Endothelial cell of umbilical vein (primary cell): ENCODE measurements at regions not wholly inside any gene's neighbourhood (a gene's known extent, or its start where the extent isn't known, plus 50 kb on each side); places are given as distances from the start of the nearest gene placed in this dataset.

Experiments
- BruUV-seq: library from RNA; stranded (reverse); fragments of 400-500 nt; replicated peaks from 2 replicates; lab custom pipeline; 2021; lab: Mats Ljungman, UMichigan
- CTCF ChIA-PET: fragments of 300-600, 350-600 bp; sonication (Branson Sonifier 250); formaldehyde crosslinking; loops from one replicate; lab custom pipeline; 2021; ENCODE audit warnings: antibody characterized with exemption, inconsistent platforms; lab: Charles Lee
- POLR2A ChIA-PET: fragments of 300-600, 350-600 bp; sonication (Branson Sonifier 250); formaldehyde crosslinking; loops from one replicate; lab custom pipeline; 2021; ENCODE audit warnings: antibody characterized with exemption, inconsistent platforms; lab: Charles Lee
- DNase-seq: peaks from one replicate; pipeline ENCODE4 v3.0.0-alpha.2; 2011; ENCODE audit warnings: low read depth, low spot score
- FAIRE-seq: peaks from 2 replicates; lab custom pipeline; 2011; peaks lifted over from hg19 to GRCh38; lab: Jason Lieb, UNC
- H2AFZ ChIP-seq: 2 replicates; pipeline ENCODE4 v1.6.0; 2012; ENCODE audit warnings: low read depth, low read length, control low read depth, inconsistent platforms
- H3K27ac ChIP-seq: 2 replicates; pipeline ENCODE4 v1.5.1; 2011; ENCODE audit warnings: low read depth, mild to moderate bottlenecking, control low read depth, low read length, moderate library complexity; ENCODE audit not compliant: insufficient read depth
- H3K27me3 ChIP-seq, 2 experiments: 2 replicates each; pipeline versions ENCODE4 v1.6.0 to v1.6.1; 2011; ENCODE audit warnings: low read length in 2 of 2, mixed read lengths in 1 of 2; ENCODE audit not compliant: control insufficient read depth in 2 of 2, insufficient read depth in 2 of 2
- H3K36me3 ChIP-seq, 2 experiments: 2 replicates in 1 of 2; 3 replicates in 1 of 2; pipeline ENCODE4 v1.5.1; 2011; ENCODE audit warnings: low read length in 2 of 2, mild to moderate bottlenecking in 1 of 2, moderate library complexity in 1 of 2; ENCODE audit not compliant: control insufficient read depth in 2 of 2, insufficient read depth in 2 of 2; ENCODE audit errors: extremely low read depth in 1 of 2
- H3K4me1 ChIP-seq: 3 replicates; pipeline ENCODE4 v1.5.1; 2011; ENCODE audit warnings: mild to moderate bottlenecking, low read length; ENCODE audit not compliant: control insufficient read depth, insufficient read depth; ENCODE audit errors: extremely low read depth
- H3K4me2 ChIP-seq: 2 replicates; pipeline ENCODE4 v1.6.1; 2011; ENCODE audit warnings: low read length, control low read depth, mixed read lengths; ENCODE audit not compliant: insufficient read depth
- H3K4me3 ChIP-seq, 3 experiments: fragments of 200-600 bp in 1 of 3; sonication (generic), shearing (Covaris generic) in 1 of 3; replicated peaks in 1 of 3; 2 replicates each; pipeline ENCODE4 v1.5.1; 2011 to 2016; ENCODE audit warnings: control low read depth in 3 of 3, low read length in 3 of 3, mild to moderate bottlenecking in 2 of 3, inconsistent platforms in 1 of 3, low read depth in 1 of 3, moderate library complexity in 1 of 3; ENCODE audit not compliant: insufficient read depth in 1 of 3
- H3K79me2 ChIP-seq: 2 replicates; pipeline ENCODE4 v1.6.0; 2012; ENCODE audit warnings: low read length, inconsistent platforms; ENCODE audit not compliant: control insufficient read depth, insufficient read depth
- H3K9ac ChIP-seq: replicated peaks from 2 replicates; pipeline ENCODE3; 2011; ENCODE audit warnings: low read length, control low read depth; ENCODE audit not compliant: insufficient read depth; ENCODE audit errors: extremely low read depth
- H3K9me1 ChIP-seq: replicated peaks from 3 replicates; pipeline ENCODE4 v1.6.0; 2011; ENCODE audit warnings: mild to moderate bottlenecking, low read length; ENCODE audit not compliant: control insufficient read depth, insufficient read depth; ENCODE audit errors: extremely low read depth
- H3K9me3 ChIP-seq: replicated peaks from 2 replicates; pipeline ENCODE4 v1.5.1; 2012; ENCODE audit warnings: low read length, inconsistent platforms; ENCODE audit not compliant: control insufficient read depth, insufficient read depth
- H4K20me1 ChIP-seq: replicated peaks from 2 replicates; pipeline ENCODE3; 2011; ENCODE audit warnings: mild to moderate bottlenecking, low read length; ENCODE audit not compliant: control insufficient read depth, insufficient read depth; ENCODE audit errors: extremely low read depth
- EZH2 ChIP-seq: IDR thresholded peaks from 2 replicates; pipeline ENCODE4 v1.6.1; 2012; ENCODE audit warnings: borderline replicate concordance, low read depth, mild to moderate bottlenecking, moderate library complexity, low read length, inconsistent platforms; ENCODE audit not compliant: severe bottlenecking
- FOS ChIP-seq: IDR thresholded peaks from 2 replicates; pipeline ENCODE4 v1.6.1; 2011; ENCODE audit warnings: mild to moderate bottlenecking, low read length, moderate library complexity, borderline replicate concordance; ENCODE audit not compliant: insufficient read depth
- GATA2 ChIP-seq: IDR thresholded peaks from 2 replicates; pipeline ENCODE4 v1.7.0; 2011; ENCODE audit warnings: low read depth, mild to moderate bottlenecking, moderate library complexity, mixed read lengths, low read length; ENCODE audit not compliant: insufficient read length, insufficient read depth
- JUN ChIP-seq: IDR thresholded peaks from 2 replicates; pipeline ENCODE4 v1.6.1; 2011; ENCODE audit warnings: borderline replicate concordance, low read depth; ENCODE audit not compliant: insufficient read length, insufficient read depth
- MYC ChIP-seq: IDR thresholded peaks from one replicate; pipeline ENCODE4 v1.6.1; 2011; ENCODE audit warnings: mild to moderate bottlenecking, low read depth, low read length
- POLR2A ChIP-seq: IDR thresholded peaks from 2 replicates; pipeline ENCODE4 v1.6.1; 2012; ENCODE audit warnings: low read depth, mild to moderate bottlenecking, control low read depth, low read length
- POLR2AphosphoS5 ChIP-seq: IDR thresholded peaks from 2 replicates; pipeline ENCODE4 v1.6.1; 2012; ENCODE audit warnings: low read depth, mild to moderate bottlenecking, control low read depth, low read length, moderate library complexity; ENCODE audit not compliant: insufficient read depth
- dilution Hi-C: fragments of 300-500 bp; cut with MboI; formaldehyde crosslinking; loops from one replicate; pipeline ENCODE4 v1.15.0; 2019; ENCODE audit warnings: low sequenced_read_pairs; ENCODE audit not compliant: extremely low pct_ligation_motif_present
- intact Hi-C: fragments of 100-400 bp; cut with micrococcal nuclease; formaldehyde crosslinking; loops from one replicate; pipeline ENCODE4 v1.10.0; 2022
- TF ChIP-seq, protein P1 (sequence below), 2 donors: IDR thresholded peaks; 1 replicate in 1 of 2; 2 replicates in 1 of 2; pipeline ENCODE4 v1.5.1; 2011; ENCODE audit warnings: low read length in 2 of 2, mild to moderate bottlenecking in 2 of 2, moderate library complexity in 2 of 2, control low read depth in 1 of 2, inconsistent platforms in 1 of 2, low read depth in 1 of 2; ENCODE audit not compliant: insufficient read depth in 1 of 2; ENCODE audit errors: extremely low read depth in 1 of 2
- TF ChIP-seq, protein P2 (sequence below): IDR thresholded peaks from 2 replicates; pipeline ENCODE4 v1.6.1; 2011; ENCODE audit not compliant: insufficient read depth, insufficient read length

DNA sequence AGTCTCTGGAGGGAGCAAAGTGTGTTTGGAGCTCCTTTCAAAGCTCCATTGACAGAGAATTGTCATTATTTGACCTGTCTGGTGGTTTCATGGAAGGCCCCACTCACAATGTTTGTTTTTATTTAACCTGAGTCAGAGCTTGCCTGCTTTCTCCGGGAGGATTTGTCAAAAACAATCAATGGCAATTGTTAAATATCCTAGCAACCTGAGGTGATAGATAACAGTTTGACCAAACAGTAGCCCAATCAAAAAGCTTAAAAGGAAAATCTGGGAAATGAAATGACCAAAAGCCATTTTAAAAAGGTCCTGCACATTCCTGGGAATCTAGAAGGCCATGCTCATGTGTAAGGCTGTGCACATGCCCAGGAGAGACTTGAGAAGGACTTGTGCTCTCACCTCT, 177.2 kb upstream of the POC5 start:
- Histone ChIP-seq H3K9ac (no peak overlapping the region), H4K20me1 (no peaks in the 10 kb centered on the region), H3K79me2 (no peaks in the 10 kb centered on the region), H3K27me3 (no peaks in the 10 kb centered on the region), H3K9me1 (no peaks in the 10 kb centered on the region), H3K4me1 (no peaks in the 10 kb centered on the region), H3K4me3 (no peak overlapping the region), H3K36me3 (no peaks in the 10 kb centered on the region), H2AFZ (no peak overlapping the region), H3K4me2 (no peak overlapping the region), H3K27ac (no peak overlapping the region), H3K9me3 (no peaks in the 10 kb centered on the region)
- no TSS peak for BruUV-seq
- intact Hi-C loops (no loop called here), dilution Hi-C loops (no loop called here)
- FAIRE-seq (no peak), DNase-seq (no peak)
- CTCF ChIA-PET = no interaction called here
- POLR2A ChIA-PET = no interaction called here
- no peak for TF ChIP-seq EZH2
- no peak for TF ChIP-seq JUN
- TF ChIP-seq, protein P1, sequence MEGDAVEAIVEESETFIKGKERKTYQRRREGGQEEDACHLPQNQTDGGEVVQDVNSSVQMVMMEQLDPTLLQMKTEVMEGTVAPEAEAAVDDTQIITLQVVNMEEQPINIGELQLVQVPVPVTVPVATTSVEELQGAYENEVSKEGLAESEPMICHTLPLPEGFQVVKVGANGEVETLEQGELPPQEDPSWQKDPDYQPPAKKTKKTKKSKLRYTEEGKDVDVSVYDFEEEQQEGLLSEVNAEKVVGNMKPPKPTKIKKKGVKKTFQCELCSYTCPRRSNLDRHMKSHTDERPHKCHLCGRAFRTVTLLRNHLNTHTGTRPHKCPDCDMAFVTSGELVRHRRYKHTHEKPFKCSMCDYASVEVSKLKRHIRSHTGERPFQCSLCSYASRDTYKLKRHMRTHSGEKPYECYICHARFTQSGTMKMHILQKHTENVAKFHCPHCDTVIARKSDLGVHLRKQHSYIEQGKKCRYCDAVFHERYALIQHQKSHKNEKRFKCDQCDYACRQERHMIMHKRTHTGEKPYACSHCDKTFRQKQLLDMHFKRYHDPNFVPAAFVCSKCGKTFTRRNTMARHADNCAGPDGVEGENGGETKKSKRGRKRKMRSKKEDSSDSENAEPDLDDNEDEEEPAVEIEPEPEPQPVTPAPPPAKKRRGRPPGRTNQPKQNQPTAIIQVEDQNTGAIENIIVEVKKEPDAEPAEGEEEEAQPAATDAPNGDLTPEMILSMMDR (IDR thresholded peaks at IDR 0.05; ENCODE audit: extremely low read depth in 1 of 2, insufficient read depth in 1 of 2, low read depth in 1 of 2, low read length in 2 of 2) = no peak
- TF ChIP-seq FOS = no peak
- TF ChIP-seq, protein P2, sequence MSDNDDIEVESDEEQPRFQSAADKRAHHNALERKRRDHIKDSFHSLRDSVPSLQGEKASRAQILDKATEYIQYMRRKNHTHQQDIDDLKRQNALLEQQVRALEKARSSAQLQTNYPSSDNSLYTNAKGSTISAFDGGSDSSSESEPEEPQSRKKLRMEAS = no peak
- no peak for TF ChIP-seq POLR2A
- no peak for TF ChIP-seq GATA2

DNA sequence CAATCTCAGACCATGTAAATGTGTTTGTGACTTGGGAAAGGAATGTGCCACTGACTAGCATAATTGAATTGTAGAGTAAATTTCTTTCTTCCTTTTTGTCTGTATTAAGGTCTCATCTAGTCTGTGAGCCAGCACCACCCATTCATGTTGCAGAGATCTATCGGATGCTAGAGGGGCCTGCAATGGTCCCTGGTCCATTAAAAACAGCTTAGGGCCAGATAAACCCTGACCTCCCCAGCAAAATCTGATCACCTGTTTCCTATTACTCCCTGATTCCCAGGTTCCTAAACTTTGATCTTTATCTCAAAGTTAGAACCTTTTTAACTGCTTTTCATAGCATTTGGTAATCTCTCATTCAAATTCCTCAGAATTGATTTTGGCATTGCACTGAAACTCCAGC, 174.5 kb upstream of the POC5 start:
- H3K9ac ChIP-seq = no peak overlapping the region
- no peaks in the 10 kb centered on the region for H3K4me1 ChIP-seq
- no TSS peak for BruUV-seq
- dilution Hi-C loops (no loop called here), intact Hi-C loops (no loop called here)
- no peaks in the 10 kb centered on the region for H3K27me3 ChIP-seq
- FAIRE-seq (no peak), DNase-seq (no peak)
- H3K9me3 ChIP-seq = no peaks in the 10 kb centered on the region
- TF ChIP-seq POLR2AphosphoS5 = no peak
- TF ChIP-seq, protein P2 = no peak
- no peak for TF ChIP-seq JUN
- TF ChIP-seq GATA2 = no peak
- TF ChIP-seq EZH2 = no peak
- TF ChIP-seq, protein P1 (IDR thresholded peaks at IDR 0.05; ENCODE audit: extremely low read depth in 1 of 2, insufficient read depth in 1 of 2, low read depth in 1 of 2, low read length in 2 of 2) = no peak
- TF ChIP-seq FOS = no peak
- no peak for TF ChIP-seq MYC
- no peak for TF ChIP-seq POLR2A
- no peaks in the 10 kb centered on the region for H3K9me1 ChIP-seq
- H4K20me1 ChIP-seq = no peaks in the 10 kb centered on the region
- H3K27ac ChIP-seq = no peak overlapping the region
- ChIA-PET CTCF (no interaction called here), POLR2A (no interaction called here)
- no peak overlapping the region for H3K4me3 ChIP-seq
- no peak overlapping the region for H3K4me2 ChIP-seq
- H2AFZ ChIP-seq = no peak overlapping the region
- H3K79me2 ChIP-seq = no peaks in the 10 kb centered on the region
- H3K36me3 ChIP-seq = no peaks in the 10 kb centered on the region
